Adrenal gland (tissue), 9 donors: ENCODE measurements at regions not wholly inside any gene's neighbourhood (a gene's known extent, or its start where the extent isn't known, plus 50 kb on each side); places are given as distances from the start of the nearest gene placed in this dataset.
A peak's percentile ranks its signal among the peaks of the same experiment; 100 is the strongest.

Source experiments
- DNase-seq, 7 donors: peaks; one replicate each; pipeline ENCODE4 v3.0.0-alpha.2; 2019 to 2020
- H3K27ac ChIP-seq, 5 donors: fragments of 200-600 bp; sonication (generic) in 4 of 5; 1 replicate in 3 of 5; 2 replicates in 2 of 5; pipeline versions ENCODE4 v1.5.1 to v1.8.0; 2016 to 2020; ENCODE audit warnings: mild to moderate bottlenecking in 1 of 5
- H3K27me3 ChIP-seq: fragments of 200-600 bp; 2 replicates; pipeline ENCODE4 v1.8.0; 2021
- H3K36me3 ChIP-seq, 2 donors: fragments of 200-600 bp; replicated peaks in 1 of 2; 1 replicate in 1 of 2; 2 replicates in 1 of 2; pipeline versions ENCODE4 v1.5.1 to v1.8.0; 2018 to 2022
- H3K4me1 ChIP-seq, 2 donors: fragments of 200-600 bp; replicated peaks in 1 of 2; 1 replicate in 1 of 2; 2 replicates in 1 of 2; pipeline versions ENCODE4 v1.5.1 to v1.8.0; 2018 to 2021
- H3K4me3 ChIP-seq, 4 donors: fragments of 200-600 bp; sonication (generic) in 3 of 4; one replicate each; pipeline ENCODE4 v1.5.1; 2016 to 2018
- H3K9me3 ChIP-seq, 3 donors: fragments of 200-600 bp; sonication (generic) in 1 of 3; replicated peaks in 1 of 3; 1 replicate in 2 of 3; 2 replicates in 1 of 3; pipeline versions ENCODE4 v1.5.1 to v1.8.0; 2016 to 2021
- CTCF ChIP-seq, 6 experiments: fragments of 450-650 bp in 4 of 6; fragments of 200-600 bp in 2 of 6; sonication (generic) in 1 of 6; IDR thresholded peaks; 1 replicate in 5 of 6; 2 replicates in 1 of 6; pipeline versions ENCODE4 v1.5.1 to v1.8.0; 2016 to 2021; ENCODE audit warnings: antibody characterized with exemption in 6 of 6, mild to moderate bottlenecking in 2 of 6, moderate library complexity in 1 of 6
- POLR2A ChIP-seq, 2 donors: fragments of 450-650 bp; IDR thresholded peaks; one replicate each; pipeline ENCODE4 v1.6.1; 2017; ENCODE audit warnings: antibody characterized with exemption in 2 of 2, mild to moderate bottlenecking in 2 of 2, moderate library complexity in 1 of 2
- WGBS, 4 donors: extraction: QIAGEN DNeasy Blood & Tissue Kit in 2 of 4; methylation state at CpG; one replicate each; pipeline versions ENCODE4 v1.1.5 to v1.1.7; 2013 to 2017; 5-methylcytosine and 5-hydroxymethylcytosine counted together
- intact Hi-C, 2 donors: fragments of 100-400 bp; cut with DNase I; formaldehyde crosslinking; loops; one replicate each; pipeline versions ENCODE4 v1.14.1 to v1.15.0; 2022 to 2023
- donor health status: healthy with polysubstance abuse.
- donor health status: Bipolar disorder and iron deficiency.
- donor health status: DM: yes; HTN: yes; CAD: no.
- donor health status: DM: no; HTN: no; CAD: no.
- donor health status: DM: no; HTN: no; CAD: no.

- intact Hi-C loops: no loop called here
- peak in 1 of 7 donors; percentile 4 for DNase-seq
- H3K4me3 ChIP-seq: no peak overlapping the region
- H3K9me3 ChIP-seq: no peaks in the 10 kb centered on the region
- H3K36me3 ChIP-seq: no peaks in the 10 kb centered on the region
- WGBS, 4 donors: 45 to 55% (median 49%) methylated on average over 18 of the region's 18 CpGs
- no peaks in the 10 kb centered on the region for H3K27me3 ChIP-seq
- no peaks in the 10 kb centered on the region for H3K4me1 ChIP-seq
- TF ChIP-seq POLR2A (IDR thresholded peaks at IDR 0.05): no peak
- TF ChIP-seq CTCF (IDR thresholded peaks at IDR 0.05): no peak
- H3K27ac ChIP-seq: no peak overlapping the region
These were observed 325.8 kb upstream of the MGMT start for GRCh38 chr10:129140921-129141885.

GRCh38 chr10:129151281-129151680 is 315.8 kb upstream of the MGMT start:
- intact Hi-C loops: no loop called here
- WGBS, 4 donors: 58 to 84% (median 70%) methylated on average over 1 of the region's 1 CpG
- Histone ChIP-seq H3K36me3 (no peaks in the 10 kb centered on the region), H3K4me1 (no peaks in the 10 kb centered on the region), H3K27ac (no peak overlapping the region), H3K4me3 (no peak overlapping the region), H3K9me3 (no peaks in the 10 kb centered on the region), H3K27me3 (no peaks in the 10 kb centered on the region)
- TF ChIP-seq POLR2A (IDR thresholded peaks at IDR 0.05) (no peak), CTCF (IDR thresholded peaks at IDR 0.05) (no peak)
- no peak for DNase-seq

- TF ChIP-seq CTCF (IDR thresholded peaks at IDR 0.05): no peak
- TF ChIP-seq POLR2A (IDR thresholded peaks at IDR 0.05): no peak
- H3K4me1 ChIP-seq: no peaks in the 10 kb centered on the region
- no peak overlapping the region for H3K4me3 ChIP-seq
- no peaks in the 10 kb centered on the region for H3K27me3 ChIP-seq
- H3K27ac ChIP-seq: no peak overlapping the region
- intact Hi-C loops: no loop called here
- H3K9me3 ChIP-seq: no peaks in the 10 kb centered on the region
- no peaks in the 10 kb centered on the region for H3K36me3 ChIP-seq
- 36 to 48% (median 44%) methylated on average over 2 of the region's 2 CpGs for WGBS, 4 donors
- no peak for DNase-seq
These were observed 310.6 kb upstream of the MGMT start for GRCh38 chr10:129156406-129156805.

- H3K4me3 ChIP-seq: no peak overlapping the region
These were observed 309.9 kb upstream of the MGMT start for GRCh38 chr10:129157185-129157584.

More at GRCh38 chr10:129157185-129157584, 309.9 kb upstream of the MGMT start:
- Histone ChIP-seq H3K27ac (no peak overlapping the region), H3K9me3 (no peaks in the 10 kb centered on the region), H3K4me1 (no peaks in the 10 kb centered on the region), H3K36me3 (no peaks in the 10 kb centered on the region), H3K27me3 (no peaks in the 10 kb centered on the region)
- TF ChIP-seq POLR2A (IDR thresholded peaks at IDR 0.05) (no peak), CTCF (IDR thresholded peaks at IDR 0.05) (no peak)
- WGBS, 4 donors: 90 to 96% (median 92%) methylated on average over 5 of the region's 5 CpGs
- DNase-seq: no peak
- intact Hi-C loops: no loop called here
